ENCODE measurements at regions not wholly inside any gene's neighbourhood (a gene's known extent, or its start where the extent isn't known, plus 50 kb on each side); places are given as distances from the start of the nearest gene placed in this dataset.
"Not testable (repeated sequence)": the region's sequence is repeated elsewhere in the genome, so short reads cannot be mapped to it uniquely, and the experiment has no call there.

DNA sequence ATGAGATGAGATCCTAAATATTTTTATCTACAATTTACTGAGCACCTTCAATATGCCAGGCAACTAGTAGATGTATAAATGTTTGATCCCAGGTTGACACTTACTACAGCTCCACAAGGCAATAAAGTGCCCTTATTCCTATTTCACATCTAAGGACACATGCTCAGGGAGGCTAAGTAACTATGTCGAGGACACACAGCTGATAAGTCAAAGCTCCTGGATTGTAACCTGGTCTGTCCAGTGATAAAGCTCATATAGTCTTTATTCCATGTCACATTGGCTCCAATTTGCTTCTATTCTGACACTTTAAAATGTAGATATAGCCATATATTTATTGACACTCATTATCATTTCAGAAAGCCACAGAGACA is 93.8 kb upstream of the BMAL1 start:
- no peak for DNase-seq

DNA sequence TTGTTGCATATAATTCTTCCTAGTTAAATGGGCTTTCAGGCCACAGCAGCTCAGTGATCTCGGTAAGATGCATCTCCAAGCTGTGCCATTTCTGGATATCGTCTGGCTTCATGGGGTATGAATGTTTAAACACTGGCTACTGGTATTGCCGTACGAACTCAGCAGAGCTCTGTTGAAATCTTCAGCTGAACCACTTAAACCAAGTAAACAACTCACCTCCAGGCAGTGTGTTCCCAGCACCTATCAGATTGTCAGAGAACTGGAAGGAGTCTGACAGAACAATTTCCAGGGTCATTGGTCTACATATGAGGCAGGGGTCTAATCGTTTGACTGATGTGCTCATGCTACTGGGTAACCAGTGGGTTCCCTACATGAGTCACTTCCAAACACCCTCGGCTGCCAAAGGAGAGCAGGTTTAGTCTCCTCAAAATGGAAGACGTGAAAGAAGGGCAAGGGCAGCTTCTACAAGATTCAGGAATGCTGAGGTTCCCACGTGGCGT is 93.2 kb upstream of the BMAL1 start:
- DNase-seq, result no peak

DNA sequence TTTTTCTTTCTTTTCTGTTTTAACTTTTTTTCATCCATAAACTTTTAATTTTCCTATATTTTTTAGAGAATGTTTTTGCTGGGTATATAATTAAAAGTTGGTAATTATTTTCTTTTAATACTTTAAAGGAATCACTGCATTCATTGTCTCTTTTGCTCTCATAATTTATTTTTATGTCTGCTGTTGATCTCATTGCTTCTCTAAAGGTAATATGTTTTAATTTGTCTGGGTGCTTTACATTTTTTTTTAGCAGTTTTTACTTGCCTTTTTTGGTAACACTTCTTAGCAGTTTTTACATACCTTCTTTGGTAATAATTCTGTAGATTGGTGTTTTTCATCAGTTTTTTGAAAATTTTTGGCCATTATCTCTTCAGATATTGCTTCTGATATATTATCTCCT is 89.4 kb upstream of the BMAL1 start:
- no peak for DNase-seq

DNA sequence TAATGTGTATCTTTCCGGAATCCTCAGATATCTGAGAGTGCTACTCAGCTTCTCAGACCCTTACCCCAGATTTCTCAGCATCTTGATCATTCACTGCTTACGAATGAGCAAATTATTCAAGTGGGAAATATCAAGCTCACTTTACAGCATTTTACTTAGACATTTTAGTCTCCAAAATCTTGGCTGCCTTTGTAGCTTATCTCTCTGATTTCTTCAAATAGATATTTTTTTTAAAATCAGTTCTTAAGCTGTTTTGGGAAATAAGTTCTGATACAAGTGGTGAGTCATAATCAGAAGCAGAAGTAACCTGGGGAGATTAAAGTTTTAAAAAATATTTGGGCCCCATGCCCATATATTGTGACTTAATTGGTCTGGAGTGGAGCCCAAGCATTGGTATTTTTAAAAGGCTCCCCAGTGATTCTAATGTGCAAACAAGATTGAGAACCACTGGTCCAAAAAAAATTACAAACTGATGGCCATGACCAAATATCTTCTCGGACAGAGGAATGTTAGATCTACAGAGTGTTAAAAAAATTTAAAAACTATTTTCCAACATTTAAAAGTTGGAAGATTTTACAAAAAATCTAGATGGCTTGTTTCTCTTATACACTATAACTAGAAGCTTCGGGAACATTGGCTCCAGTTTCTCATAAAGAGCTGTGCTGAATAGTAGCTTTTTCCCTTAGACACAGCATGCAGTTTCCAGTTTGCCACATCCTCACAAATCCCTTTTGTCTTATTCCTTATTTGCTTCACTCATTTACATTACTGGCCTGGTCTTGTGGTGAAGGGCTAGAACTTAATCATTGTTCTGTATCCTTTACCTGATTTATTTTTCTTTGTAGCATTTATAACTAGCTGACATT is 87.8 kb upstream of the BMAL1 start:
- DNase-seq, result no peak

DNA sequence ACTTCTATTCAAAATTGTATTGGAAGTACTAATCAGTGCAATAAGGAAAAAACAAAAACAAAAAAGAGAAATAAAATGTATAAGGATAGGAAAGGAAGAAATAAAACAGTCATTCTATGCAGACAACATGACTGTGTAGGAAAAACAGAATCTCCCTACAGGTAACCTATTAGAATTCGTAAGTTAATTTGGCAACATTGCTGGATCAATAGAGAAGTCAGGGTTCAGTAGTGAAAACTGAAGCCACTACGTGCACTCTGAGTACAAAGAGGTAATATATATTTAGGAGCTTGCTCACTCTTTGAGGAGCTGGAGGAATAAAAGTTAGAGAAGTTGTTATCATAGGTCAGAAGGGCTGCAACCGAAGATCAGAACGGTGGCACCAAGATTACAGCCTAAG is 84.0 kb upstream of the BMAL1 start:
- no peak for DNase-seq

DNA sequence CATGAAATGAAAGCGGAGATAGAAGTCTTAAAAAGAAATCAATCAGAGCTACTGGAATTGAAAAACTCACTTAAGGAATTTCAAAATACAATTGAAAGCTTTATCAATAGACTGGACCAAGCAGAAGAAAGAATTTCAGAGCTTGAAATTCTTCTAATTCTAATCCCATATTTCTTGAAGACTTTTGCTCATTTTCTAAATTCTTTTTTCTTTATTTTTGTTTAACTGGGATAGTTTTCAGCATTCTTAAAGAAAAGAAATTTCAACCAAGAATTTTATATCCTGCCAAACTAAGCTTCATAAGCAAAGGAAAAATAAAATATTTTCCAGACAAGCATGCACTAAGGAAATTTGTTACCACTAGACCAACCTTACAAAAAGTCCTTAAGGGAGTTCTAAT is 80.2 kb upstream of the BMAL1 start:
- not testable (repeated sequence) for DNase-seq

DNA sequence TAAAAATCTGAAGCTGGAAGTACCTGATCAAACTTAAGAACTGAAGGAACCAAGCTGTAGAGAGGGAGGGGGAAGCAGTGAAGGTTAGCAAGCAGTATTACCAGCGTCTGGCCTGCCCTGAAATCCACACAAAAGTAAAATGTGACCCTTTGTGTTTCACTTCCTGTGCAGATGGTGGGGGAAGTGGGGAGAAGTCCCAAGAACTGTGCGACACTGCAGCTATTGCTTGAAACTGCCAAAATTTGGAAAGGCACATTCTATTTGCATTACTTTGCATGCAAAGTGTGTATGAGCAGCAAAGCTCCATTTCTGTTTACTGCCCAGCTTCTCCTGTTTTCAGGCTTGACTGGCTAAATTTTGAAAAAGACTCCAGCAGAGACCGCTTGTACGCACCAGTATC is 72.1 kb upstream of the BMAL1 start:
- no peak for DNase-seq

DNA sequence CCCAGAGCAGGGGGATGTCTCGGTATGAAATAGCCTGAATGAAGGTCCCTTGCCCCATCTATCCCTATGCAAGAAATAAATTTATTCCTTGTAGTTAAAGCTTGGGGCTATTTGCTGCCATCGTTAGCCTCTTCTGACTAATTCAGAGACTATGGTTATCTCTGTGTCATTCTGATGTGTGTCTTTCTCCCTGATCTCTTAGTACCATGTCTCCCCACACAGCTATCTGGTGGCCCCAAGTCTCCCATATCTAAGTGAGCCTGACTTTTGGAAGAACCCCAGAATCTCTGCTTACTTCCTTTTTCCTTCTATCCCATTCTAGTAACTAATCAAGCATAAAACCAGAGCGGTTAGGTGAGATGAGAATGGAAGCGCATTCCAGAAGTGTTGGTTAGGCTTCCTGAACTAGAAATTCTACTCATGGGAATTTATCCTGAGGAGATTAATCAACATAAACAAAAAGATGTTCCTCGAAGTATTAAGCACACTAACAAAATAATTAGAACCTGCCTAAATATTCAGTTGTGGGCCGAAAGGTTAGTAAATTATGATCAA is 71.4 kb upstream of the BMAL1 start:
- DNase-seq, result no peak

DNA sequence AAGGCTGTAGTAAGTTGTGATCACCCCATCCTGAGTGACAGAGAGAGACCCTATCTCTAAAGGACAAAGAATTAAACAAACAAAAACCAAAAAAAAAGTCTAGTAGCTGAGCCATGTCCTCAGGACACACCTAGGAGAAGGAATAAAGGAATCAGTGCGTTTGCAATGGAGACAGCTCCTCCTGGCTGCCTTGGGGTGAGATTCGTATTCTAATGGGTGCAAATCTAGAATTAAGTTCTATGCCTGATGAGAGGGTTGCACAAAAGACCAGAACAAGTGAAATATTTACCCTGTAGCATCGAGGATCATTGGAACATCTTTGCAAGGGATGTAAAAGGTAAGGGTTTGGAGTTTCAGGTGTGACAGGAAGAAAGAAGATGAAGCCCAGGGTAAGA is 70.3 kb upstream of the BMAL1 start:
- no peak for DNase-seq

DNA sequence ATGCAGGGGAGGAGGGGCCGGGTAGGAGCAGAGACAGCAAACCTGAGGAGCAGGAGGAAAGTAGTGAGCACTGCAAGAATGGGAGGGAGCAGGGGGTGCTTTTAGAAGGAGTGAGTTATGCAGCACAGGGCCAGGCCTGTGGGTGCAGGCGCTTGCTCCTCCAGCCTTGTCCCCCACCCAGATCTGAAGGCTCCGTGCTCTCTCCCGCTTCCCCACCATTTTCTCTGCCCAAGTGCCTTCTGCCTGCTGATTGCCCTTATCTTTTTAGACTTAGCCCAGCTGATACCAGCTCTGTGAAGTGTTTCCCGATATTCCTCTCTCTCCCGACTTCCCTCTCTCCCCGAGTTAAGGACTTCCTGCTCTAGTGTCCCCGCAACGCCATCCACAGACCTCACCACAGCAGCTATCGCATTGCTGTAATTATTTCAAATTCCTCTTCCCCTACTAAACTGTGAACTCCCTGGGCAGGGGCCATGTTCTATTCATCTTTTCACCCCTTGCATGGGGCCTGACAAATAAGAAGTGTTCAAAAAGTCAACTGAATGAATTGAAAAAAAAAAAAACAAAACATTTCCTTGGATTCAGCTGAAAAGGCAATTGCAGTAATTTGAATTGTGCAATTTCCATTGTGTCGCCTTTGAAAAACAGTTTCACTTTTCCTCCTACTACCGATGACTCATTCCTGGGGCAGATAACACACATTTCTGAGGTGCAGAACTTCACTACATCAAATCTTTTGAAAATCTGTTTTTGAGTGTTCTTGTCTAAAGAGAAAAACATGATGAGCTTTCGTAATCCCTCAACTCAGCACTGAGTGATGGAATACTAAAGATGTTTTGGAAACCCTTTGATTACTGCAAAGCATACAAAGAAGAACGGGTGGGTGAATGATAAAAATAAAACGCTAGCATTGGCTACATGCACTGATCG is 69.7 kb upstream of the BMAL1 start:
- DNase-seq, result no peak

DNA sequence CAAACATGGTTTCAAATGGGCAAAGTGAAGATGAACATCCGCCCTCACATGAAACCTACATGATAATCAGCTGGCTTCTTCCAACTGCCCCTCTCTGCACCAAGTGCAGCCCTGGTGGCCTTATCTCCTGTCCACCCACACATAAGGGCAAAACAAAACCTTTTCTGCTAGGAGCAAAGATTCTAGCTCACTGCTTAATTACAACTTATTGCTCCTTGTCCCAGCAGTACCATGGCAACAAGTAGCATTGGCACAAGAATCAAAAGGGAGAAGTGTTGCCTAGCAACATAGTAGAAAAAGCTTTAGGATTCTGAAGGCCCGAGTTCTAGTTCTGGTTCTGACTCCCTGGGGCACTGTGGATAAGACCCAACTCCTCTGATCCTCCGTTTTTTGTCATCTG is 68.7 kb upstream of the BMAL1 start:
- no peak for DNase-seq

DNA sequence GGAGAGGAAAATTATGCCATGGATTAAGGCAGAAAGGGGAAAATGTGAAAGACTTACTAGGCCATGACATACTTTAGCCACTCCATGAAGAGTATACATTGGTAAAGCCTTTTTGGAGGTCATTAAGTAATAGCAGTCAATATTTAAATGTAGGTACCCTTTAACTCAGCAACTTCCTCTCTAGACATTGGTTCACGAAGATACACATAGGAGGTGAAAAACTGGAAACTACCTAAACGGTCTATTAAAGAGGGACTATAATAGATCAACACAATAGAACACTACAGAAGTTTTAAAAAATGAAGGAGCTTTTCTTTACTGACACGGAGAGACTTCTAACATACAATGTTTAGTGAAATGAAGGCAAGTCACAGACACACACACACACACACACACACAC is 68.2 kb upstream of the BMAL1 start:
- DNase-seq, result no peak

DNA sequence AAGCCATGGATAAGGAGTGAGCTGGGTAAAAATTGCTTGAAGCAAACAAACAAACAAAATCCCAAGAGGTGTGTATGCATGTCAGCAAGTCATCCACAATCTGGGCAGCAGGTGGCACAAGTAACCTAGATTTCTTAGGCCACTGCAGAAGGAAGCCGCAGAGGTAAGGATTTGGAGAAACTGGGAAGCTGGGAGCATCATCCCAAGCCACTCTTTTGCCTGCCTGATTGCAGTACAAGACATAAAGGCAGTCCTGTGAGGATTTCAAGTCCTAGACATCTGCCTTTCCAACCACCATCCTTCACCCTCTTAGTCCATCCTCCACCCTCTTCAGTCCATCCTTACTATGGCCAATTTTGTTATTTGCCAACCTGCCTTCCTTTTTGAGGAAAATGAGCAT is 67.2 kb upstream of the BMAL1 start:
- peak; percentile 52 for DNase-seq

DNA sequence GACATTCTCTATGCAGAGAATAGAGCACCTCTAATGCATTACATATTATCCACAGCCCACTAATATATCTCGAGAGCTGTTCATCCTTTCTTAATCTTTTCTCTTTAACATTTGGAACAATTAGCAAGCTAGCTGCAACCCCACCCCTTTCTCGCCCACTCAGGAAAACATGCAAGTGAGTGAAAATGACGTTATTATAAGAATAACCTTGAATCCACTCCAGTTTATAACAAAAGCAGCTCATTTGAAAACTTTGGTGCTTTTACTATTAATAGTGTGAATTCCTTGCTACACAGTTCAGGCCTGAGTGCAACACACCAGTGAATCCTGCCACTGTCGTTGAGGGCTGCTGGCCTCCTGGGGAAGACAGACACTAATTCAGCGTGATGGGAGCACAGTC is 63.3 kb upstream of the BMAL1 start:
- DNase-seq, result no peak

DNA sequence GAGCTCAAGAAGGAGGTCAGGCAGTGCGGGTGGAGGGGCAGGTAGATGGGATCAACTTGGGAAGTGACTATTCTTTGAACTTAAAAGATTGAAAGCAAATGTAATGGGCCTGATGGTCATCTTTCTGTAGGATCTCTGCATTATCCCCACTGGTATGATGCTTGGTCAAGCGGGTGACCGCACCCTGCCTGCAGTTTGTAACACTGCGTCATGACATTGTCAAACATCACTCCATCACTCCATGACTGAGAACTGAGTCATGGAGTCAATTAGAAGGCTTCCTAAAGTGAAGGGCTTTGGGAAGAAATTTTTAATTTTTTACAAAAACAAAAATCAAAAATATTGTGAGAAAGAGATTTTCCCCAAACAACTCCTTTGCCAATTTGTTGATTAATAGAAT is 62.4 kb upstream of the BMAL1 start:
- DNase-seq, result no peak

DNA sequence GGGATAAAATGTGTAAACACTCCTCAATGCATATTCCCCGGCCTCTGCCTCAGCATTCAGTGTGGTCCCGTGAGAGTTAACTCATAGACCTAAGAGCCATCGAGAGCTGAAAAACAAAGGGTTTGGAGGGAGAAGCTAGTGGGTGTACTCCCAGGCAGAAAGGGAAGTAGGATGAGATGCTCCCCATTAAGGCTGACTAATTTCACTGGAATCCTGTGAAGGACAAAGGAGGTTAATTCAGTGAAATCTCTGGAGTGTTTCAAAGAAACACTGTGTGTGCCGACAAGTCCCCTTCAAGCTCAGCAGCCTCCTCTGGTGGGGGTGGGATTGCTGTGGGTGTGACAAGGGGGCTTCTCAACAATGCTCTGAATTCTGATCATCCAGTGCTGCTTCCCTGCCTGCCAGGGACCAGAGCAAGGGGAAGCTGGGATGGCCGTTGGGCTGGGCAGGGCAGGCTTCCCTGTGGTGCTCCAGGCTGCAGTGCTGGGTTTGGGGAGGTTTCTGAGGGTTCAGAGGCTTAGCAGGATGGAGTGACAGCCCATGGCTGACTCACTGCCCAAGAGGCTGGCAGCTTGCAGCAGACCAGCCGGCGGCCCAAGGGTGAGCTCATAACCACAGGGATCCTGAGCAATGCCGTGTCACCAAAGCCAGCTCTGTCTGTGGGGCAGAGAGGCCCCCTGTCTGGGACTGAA is 61.4 kb upstream of the BMAL1 start:
- DNase-seq, result no peak

DNA sequence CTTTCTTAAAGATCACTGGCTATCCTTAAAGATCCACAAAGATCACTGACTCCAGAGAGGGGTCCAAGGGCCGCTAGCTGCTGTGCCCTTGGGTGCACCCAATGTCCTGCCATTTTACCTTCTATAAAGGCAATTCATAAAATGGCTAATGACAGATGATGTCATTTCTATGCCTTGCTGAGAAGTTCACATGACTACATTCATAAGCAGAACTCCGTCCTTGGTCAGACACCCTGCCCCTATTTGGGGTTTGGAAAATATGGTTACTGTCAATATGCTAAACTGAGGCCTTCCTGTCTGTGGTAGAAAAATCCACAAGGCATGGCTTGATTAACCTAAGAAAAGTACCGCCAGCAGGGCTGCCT is 60.9 kb upstream of the BMAL1 start:
- no peak for DNase-seq

DNA sequence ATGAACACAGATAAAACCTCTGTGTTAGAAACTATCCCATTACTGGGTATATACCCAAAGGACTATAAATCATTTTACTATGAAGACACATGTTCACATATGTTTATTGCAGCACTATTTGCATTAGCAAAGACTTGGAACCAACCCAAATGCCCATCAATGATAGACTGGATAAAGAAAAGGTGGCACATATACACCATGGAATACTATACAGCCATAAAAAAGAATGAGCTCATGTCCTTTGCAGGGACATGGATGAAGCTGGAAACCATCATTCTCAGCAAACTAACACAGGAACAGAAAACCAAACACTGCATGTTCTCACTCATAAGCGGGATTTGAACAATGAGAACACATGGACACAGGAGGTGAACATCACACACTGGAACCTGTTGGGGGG is 58.9 kb upstream of the BMAL1 start:
- DNase-seq, result not testable (repeated sequence)

DNA sequence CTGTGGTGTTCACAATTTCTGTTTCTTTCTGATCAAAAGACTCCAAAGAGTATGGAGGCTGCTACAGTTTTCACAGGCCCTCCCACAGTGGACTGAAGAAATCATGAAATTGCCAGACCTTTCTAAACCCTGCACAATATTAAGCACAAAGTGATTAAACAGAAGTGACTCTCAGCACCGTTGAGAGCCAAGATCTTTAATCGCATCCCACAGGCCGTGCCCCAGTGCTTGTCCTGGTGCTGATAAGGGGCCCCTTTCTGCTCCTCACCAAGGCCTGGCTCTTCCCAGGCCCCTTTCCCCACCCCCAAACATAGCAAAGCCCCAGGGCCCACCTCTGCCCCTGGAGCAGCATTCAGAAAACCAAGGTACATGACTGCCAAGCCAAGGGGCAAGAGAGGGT is 57.4 kb upstream of the BMAL1 start:
- no peak for DNase-seq

DNA sequence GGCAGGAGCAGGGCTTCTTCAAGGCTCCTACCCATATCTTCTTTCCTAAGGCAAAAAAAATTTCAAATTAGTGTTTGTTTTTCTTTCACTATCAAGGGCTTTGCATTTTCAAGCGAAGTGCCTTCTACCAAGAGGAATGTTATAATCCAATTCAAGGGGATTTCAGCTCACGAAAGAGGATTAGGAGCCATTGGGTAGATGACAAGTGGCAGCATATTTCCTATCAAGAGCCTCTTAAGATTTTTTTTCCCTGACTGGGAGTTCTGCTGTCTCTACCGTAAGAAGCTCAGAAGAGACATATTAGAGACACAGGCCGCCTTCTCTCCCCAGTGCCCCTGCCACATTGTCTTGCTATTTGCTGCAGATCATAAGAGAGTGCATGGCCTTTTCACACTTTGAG is 55.9 kb upstream of the BMAL1 start:
- peak; percentile 91 for DNase-seq

DNA sequence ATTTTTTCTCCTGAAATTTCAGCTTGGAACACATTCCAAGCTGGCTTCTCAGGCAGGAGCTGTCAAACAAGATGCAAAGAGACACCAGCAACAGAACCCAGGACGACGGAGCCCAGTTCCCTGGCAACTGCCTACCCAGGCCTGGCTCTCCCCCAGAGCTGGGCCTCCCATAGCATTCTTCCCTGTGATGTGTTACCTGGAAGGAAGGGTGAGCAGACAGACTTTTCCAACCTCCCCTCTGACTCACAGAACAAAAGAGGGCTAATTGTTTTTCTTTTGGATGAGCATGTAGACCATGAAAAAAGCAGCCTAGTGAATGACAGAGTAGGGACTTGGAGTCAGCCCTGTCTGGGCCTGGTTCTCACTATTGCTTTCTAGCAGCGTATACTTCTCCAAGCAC is 55.3 kb upstream of the BMAL1 start:
- no peak for DNase-seq

DNA sequence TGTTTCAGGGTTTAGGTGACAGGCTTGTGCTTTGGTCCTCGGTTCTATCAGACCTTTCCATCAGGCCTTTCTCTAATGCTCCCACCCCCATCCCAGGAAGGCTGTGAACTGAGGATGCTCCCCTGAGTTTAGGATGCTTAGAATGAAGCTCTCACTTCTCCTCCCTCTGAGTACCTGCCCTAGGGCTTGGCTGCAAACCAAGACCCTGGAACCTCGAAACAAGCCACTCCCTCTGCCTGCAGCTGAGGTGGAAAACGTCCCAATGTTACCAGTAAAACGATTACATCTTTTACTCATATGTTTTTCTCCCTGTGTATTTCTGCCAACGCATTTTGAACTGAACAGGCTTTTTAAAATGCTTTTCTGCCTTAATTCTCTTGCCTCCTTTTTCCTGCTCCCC is 54.5 kb upstream of the BMAL1 start:
- peak; percentile 59 for DNase-seq

DNA sequence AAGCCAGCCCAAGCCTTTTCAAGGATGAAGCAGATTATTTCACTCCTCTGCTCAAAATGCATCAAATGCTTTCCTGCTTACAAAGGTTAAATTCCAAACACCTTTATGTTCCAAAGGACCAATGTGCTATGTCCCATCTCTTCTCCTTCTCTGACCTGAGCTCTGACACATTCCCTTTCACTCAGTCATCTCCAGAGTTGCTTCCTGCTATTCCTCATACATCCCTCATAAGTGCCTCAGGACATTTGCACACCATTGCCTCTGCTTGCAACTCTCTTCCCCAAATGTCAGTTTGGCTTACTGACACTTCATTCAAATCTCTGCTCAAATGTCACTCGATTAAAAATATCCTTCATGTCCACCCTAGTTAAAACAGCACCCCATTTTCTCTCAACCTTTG is 53.3 kb upstream of the BMAL1 start:
- no peak for DNase-seq

All from DMS79 (cell line).